ENCODE measurements at regions not wholly inside any gene's neighbourhood (a gene's known extent, or its start where the extent isn't known, plus 50 kb on each side); places are given as distances from the start of the nearest gene placed in this dataset.

GRCh38 chr16:51509336-51509735 is 358.3 kb upstream of the SALL1 start:
- Histone ChIP-seq H3K4me3 (ENCODE audit: low read length) (no peak overlapping the region), H3K9me3 (ENCODE audit: low read length) (peaks cover 2% of the 10 kb centered on the region), H3K36me3 (ENCODE audit: insufficient read depth, low read length) (no peaks in the 10 kb centered on the region), H3K27me3 (ENCODE audit: insufficient read depth, low read length) (no peaks in the 10 kb centered on the region), H2AFZ (ENCODE audit: low read depth, low read length) (no peak overlapping the region), H3K4me1 (ENCODE audit: insufficient read depth, low read length) (no peaks in the 10 kb centered on the region)

GRCh38 chr16:51508490-51509212 is 357.6 kb upstream of the SALL1 start:
- H3K9me3 ChIP-seq (ENCODE audit: low read length): peaks cover 2% of the 10 kb centered on the region
- no peaks in the 10 kb centered on the region for H3K4me1 ChIP-seq (ENCODE audit: insufficient read depth, low read length)
- H3K4me3 ChIP-seq (ENCODE audit: low read length): no peak overlapping the region
- H3K36me3 ChIP-seq (ENCODE audit: insufficient read depth, low read length): no peaks in the 10 kb centered on the region
- no peaks in the 10 kb centered on the region for H3K27me3 ChIP-seq (ENCODE audit: insufficient read depth, low read length)
- no peak overlapping the region for H2AFZ ChIP-seq (ENCODE audit: low read depth, low read length)

- Histone ChIP-seq H3K36me3 (ENCODE audit: insufficient read depth, low read length) (no peaks in the 10 kb centered on the region), H3K4me3 (ENCODE audit: low read length) (no peak overlapping the region), H2AFZ (ENCODE audit: low read depth, low read length) (no peak overlapping the region), H3K4me1 (ENCODE audit: insufficient read depth, low read length) (no peaks in the 10 kb centered on the region), H3K9me3 (ENCODE audit: low read length) (peaks cover 2% of the 10 kb centered on the region), H3K27me3 (ENCODE audit: insufficient read depth, low read length) (no peaks in the 10 kb centered on the region)
These were observed 356.2 kb upstream of the SALL1 start for GRCh38 chr16:51507286-51507685.

- H3K4me3 ChIP-seq (ENCODE audit: low read length): no peak overlapping the region
- H3K9me3 ChIP-seq (ENCODE audit: low read length): peaks cover 2% of the 10 kb centered on the region
- H3K4me1 ChIP-seq (ENCODE audit: insufficient read depth, low read length): no peaks in the 10 kb centered on the region
- no peaks in the 10 kb centered on the region for H3K27me3 ChIP-seq (ENCODE audit: insufficient read depth, low read length)
- H2AFZ ChIP-seq (ENCODE audit: low read depth, low read length): no peak overlapping the region
- no peaks in the 10 kb centered on the region for H3K36me3 ChIP-seq (ENCODE audit: insufficient read depth, low read length)
These were observed 349.2 kb upstream of the SALL1 start for GRCh38 chr16:51500306-51500705.

GRCh38 chr16:51497541-51498211 is 346.6 kb upstream of the SALL1 start:
- peaks cover 2% of the 10 kb centered on the region for H3K9me3 ChIP-seq (ENCODE audit: low read length)
- no peak overlapping the region for H3K4me3 ChIP-seq (ENCODE audit: low read length)
- H3K36me3 ChIP-seq (ENCODE audit: insufficient read depth, low read length): no peaks in the 10 kb centered on the region
- no peaks in the 10 kb centered on the region for H3K4me1 ChIP-seq (ENCODE audit: insufficient read depth, low read length)
- no peaks in the 10 kb centered on the region for H3K27me3 ChIP-seq (ENCODE audit: insufficient read depth, low read length)
- H2AFZ ChIP-seq (ENCODE audit: low read depth, low read length): no peak overlapping the region

- Histone ChIP-seq H3K4me1 (ENCODE audit: insufficient read depth, low read length) (peaks cover 3% of the 10 kb centered on the region), H3K9me3 (ENCODE audit: low read length) (peaks cover 4% of the 10 kb centered on the region), H3K4me3 (ENCODE audit: low read length) (no peak overlapping the region), H3K27me3 (ENCODE audit: insufficient read depth, low read length) (no peaks in the 10 kb centered on the region), H3K36me3 (ENCODE audit: insufficient read depth, low read length) (no peaks in the 10 kb centered on the region), H2AFZ (ENCODE audit: low read depth, low read length) (no peak overlapping the region)
These were observed 339.8 kb upstream of the SALL1 start for GRCh38 chr16:51490866-51491265.

- no peaks in the 10 kb centered on the region for H3K36me3 ChIP-seq (ENCODE audit: insufficient read depth, low read length)
- peaks cover 7% of the 10 kb centered on the region for H3K9me3 ChIP-seq (ENCODE audit: low read length)
- H3K27me3 ChIP-seq (ENCODE audit: insufficient read depth, low read length): no peaks in the 10 kb centered on the region
- H3K4me3 ChIP-seq (ENCODE audit: low read length): no peak overlapping the region
- peaks cover 3% of the 10 kb centered on the region for H3K4me1 ChIP-seq (ENCODE audit: insufficient read depth, low read length)
- no peak overlapping the region for H2AFZ ChIP-seq (ENCODE audit: low read depth, low read length)
These were observed 336.8 kb upstream of the SALL1 start for GRCh38 chr16:51487880-51488279.

GRCh38 chr16:51474414-51475091 is 323.5 kb upstream of the SALL1 start:
- H2AFZ ChIP-seq (ENCODE audit: low read depth, low read length): no peak overlapping the region
- H3K4me1 ChIP-seq (ENCODE audit: insufficient read depth, low read length): no peaks in the 10 kb centered on the region
- H3K27me3 ChIP-seq (ENCODE audit: insufficient read depth, low read length): no peaks in the 10 kb centered on the region
- H3K36me3 ChIP-seq (ENCODE audit: insufficient read depth, low read length): no peaks in the 10 kb centered on the region
- no peak overlapping the region for H3K4me3 ChIP-seq (ENCODE audit: low read length)
- no peaks in the 10 kb centered on the region for H3K9me3 ChIP-seq (ENCODE audit: low read length)

GRCh38 chr16:51473091-51473490 is 322.0 kb upstream of the SALL1 start:
- Histone ChIP-seq H3K4me1 (ENCODE audit: insufficient read depth, low read length) (peaks cover 5% of the 10 kb centered on the region), H3K36me3 (ENCODE audit: insufficient read depth, low read length) (no peaks in the 10 kb centered on the region), H3K4me3 (ENCODE audit: low read length) (no peak overlapping the region), H3K9me3 (ENCODE audit: low read length) (no peaks in the 10 kb centered on the region), H3K27me3 (ENCODE audit: insufficient read depth, low read length) (no peaks in the 10 kb centered on the region), H2AFZ (ENCODE audit: low read depth, low read length) (no peak overlapping the region)

GRCh38 chr16:51470492-51470891 is 319.4 kb upstream of the SALL1 start:
- Histone ChIP-seq H3K9me3 (ENCODE audit: low read length) (no peaks in the 10 kb centered on the region), H3K36me3 (ENCODE audit: insufficient read depth, low read length) (no peaks in the 10 kb centered on the region), H3K4me3 (ENCODE audit: low read length) (no peak overlapping the region), H3K27me3 (ENCODE audit: insufficient read depth, low read length) (no peaks in the 10 kb centered on the region), H2AFZ (ENCODE audit: low read depth, low read length) (no peak overlapping the region), H3K4me1 (ENCODE audit: insufficient read depth, low read length) (peaks cover 12% of the 10 kb centered on the region)

- Histone ChIP-seq H3K36me3 (ENCODE audit: insufficient read depth, low read length) (no peaks in the 10 kb centered on the region), H2AFZ (ENCODE audit: low read depth, low read length) (no peak overlapping the region), H3K27me3 (ENCODE audit: insufficient read depth, low read length) (no peaks in the 10 kb centered on the region), H3K4me3 (ENCODE audit: low read length) (no peak overlapping the region), H3K4me1 (ENCODE audit: insufficient read depth, low read length) (peaks cover 15% of the 10 kb centered on the region), H3K9me3 (ENCODE audit: low read length) (no peaks in the 10 kb centered on the region)
These were observed 313.9 kb upstream of the SALL1 start for GRCh38 chr16:51464996-51465395.

GRCh38 chr16:51461255-51461654 is 310.2 kb upstream of the SALL1 start:
- no peaks in the 10 kb centered on the region for H3K9me3 ChIP-seq (ENCODE audit: low read length)
- no peaks in the 10 kb centered on the region for H3K27me3 ChIP-seq (ENCODE audit: insufficient read depth, low read length)
- H2AFZ ChIP-seq (ENCODE audit: low read depth, low read length): no peak overlapping the region
- peaks cover 25% of the 10 kb centered on the region for H3K4me1 ChIP-seq (ENCODE audit: insufficient read depth, low read length)
- no peaks in the 10 kb centered on the region for H3K36me3 ChIP-seq (ENCODE audit: insufficient read depth, low read length)
- no peak overlapping the region for H3K4me3 ChIP-seq (ENCODE audit: low read length)

GRCh38 chr16:51458356-51459140 is 307.5 kb upstream of the SALL1 start:
- Histone ChIP-seq H3K27me3 (ENCODE audit: insufficient read depth, low read length) (no peaks in the 10 kb centered on the region), H3K36me3 (ENCODE audit: insufficient read depth, low read length) (no peaks in the 10 kb centered on the region), H3K4me1 (ENCODE audit: insufficient read depth, low read length) (peaks cover 25% of the 10 kb centered on the region), H3K4me3 (ENCODE audit: low read length) (no peak overlapping the region), H2AFZ (ENCODE audit: low read depth, low read length) (no peak overlapping the region), H3K9me3 (ENCODE audit: low read length) (no peaks in the 10 kb centered on the region)

All from neuron (in vitro differentiated cells).